BJ (cell line): ENCODE measurements at regions not wholly inside any gene's neighbourhood (a gene's known extent, or its start where the extent isn't known, plus 50 kb on each side); places are given as distances from the start of the nearest gene placed in this dataset.

Source experiments
- CTCF ChIA-PET: fragments of 350-600 bp; formaldehyde crosslinking; extraction: SDS; loops from one replicate; lab custom pipeline; 2021; ENCODE audit warnings: antibody characterized with exemption, inconsistent platforms; lab: Yijun Ruan, JAX
- POLR2A ChIA-PET: fragments of 300-600 bp; sonication (Branson Sonifier 250); formaldehyde crosslinking; extraction: SDS; loops from one replicate; lab custom pipeline; 2021; ENCODE audit warnings: antibody characterized with exemption; lab: Charles Lee
- DNase-seq: peaks from one replicate; pipeline ENCODE4 v3.0.0-alpha.2; 2011; ENCODE audit warnings: low read depth
- H3K27me3 ChIP-seq: 2 replicates; pipeline ENCODE4 v1.6.0; 2011; ENCODE audit warnings: low read length; ENCODE audit not compliant: control insufficient read depth, insufficient read depth
- H3K36me3 ChIP-seq: 2 replicates; pipeline ENCODE4 v1.5.1; 2011; ENCODE audit warnings: low read length; ENCODE audit not compliant: control insufficient read depth, insufficient read depth
- H3K4me3 ChIP-seq: 2 replicates; pipeline ENCODE4 v1.5.1; 2011; ENCODE audit warnings: low read depth, mild to moderate bottlenecking, control low read depth, low read length
- TF ChIP-seq, protein P1 (sequence below): IDR thresholded peaks from 2 replicates; pipeline ENCODE4 v1.5.1; 2011; ENCODE audit warnings: low read depth, mild to moderate bottlenecking, control low read depth, inconsistent platforms, low read length, moderate library complexity; ENCODE audit not compliant: insufficient read depth

DNA sequence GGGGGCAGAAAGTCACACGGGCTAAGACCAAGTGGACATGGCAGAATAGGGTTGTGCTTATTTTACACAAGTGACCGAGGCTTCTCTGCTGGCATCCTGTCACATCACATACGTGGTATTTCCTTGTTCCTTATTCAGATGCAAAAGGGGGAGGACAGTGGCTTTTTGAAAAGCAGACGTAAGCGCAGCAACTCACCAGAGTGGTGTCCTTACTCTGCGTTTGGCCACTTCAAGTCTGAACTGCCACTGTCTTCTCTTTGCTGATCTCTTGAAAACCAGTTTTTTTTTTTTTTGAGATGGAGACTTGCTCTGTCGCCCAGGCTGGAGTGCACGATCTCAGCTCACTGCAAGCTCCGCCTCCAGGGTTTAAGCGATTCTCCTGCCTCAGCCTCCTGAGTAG, 113.2 kb downstream of the SOX2 start:
- Histone ChIP-seq H3K27me3 (no peaks in the 10 kb centered on the region), H3K36me3 (no peaks in the 10 kb centered on the region), H3K4me3 (no peak overlapping the region)
- TF ChIP-seq, protein P1, sequence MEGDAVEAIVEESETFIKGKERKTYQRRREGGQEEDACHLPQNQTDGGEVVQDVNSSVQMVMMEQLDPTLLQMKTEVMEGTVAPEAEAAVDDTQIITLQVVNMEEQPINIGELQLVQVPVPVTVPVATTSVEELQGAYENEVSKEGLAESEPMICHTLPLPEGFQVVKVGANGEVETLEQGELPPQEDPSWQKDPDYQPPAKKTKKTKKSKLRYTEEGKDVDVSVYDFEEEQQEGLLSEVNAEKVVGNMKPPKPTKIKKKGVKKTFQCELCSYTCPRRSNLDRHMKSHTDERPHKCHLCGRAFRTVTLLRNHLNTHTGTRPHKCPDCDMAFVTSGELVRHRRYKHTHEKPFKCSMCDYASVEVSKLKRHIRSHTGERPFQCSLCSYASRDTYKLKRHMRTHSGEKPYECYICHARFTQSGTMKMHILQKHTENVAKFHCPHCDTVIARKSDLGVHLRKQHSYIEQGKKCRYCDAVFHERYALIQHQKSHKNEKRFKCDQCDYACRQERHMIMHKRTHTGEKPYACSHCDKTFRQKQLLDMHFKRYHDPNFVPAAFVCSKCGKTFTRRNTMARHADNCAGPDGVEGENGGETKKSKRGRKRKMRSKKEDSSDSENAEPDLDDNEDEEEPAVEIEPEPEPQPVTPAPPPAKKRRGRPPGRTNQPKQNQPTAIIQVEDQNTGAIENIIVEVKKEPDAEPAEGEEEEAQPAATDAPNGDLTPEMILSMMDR: no peak
- no peak for DNase-seq
- ChIA-PET CTCF (no interaction called here), POLR2A (no interaction called here)

DNA sequence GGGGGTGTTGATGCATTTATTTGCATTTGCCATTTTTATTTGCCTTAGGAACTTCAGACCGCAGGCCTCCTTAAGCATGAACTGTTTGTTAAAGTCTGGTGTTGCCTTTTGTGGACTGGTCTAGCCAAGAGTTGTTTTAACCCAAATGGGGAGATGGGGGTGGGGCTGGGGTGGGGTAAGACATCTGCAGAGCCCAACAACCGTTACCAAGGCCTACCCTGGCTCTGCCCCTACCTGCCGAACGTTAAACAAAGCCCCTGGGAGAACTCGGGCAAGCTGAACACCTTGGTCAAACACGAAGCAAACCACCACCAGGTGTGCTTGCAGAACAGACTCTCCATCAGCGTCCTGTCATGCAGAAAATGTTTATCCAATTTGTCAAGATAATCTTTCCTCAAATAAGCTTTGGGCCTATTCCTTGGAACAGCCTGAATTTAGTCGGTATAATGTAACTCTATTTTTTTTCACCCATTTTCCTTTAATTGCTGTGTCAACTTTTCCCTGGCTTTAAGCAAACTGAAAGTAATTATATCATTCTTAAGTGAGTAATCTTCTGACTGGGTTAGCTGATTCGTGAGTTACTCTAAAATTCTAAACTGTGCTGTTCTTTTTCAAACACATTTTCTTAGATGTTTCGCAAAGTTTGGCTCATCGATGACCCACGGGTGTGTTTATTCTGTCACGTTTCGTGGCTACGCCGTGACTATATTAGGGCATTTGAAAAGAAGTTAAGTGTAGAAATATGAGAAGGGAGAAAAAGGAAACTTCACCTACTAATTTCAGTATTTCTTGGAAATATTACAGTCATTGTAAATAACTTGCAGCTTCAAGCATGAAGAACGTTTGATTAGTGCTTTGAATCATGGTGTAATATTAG, 127.6 kb downstream of the SOX2 start:
- POLR2A ChIA-PET: no interaction called here
- TF ChIP-seq, protein P1: no peak
- CTCF ChIA-PET: no interaction called here
- no peak for DNase-seq
- Histone ChIP-seq H3K27me3 (no peaks in the 10 kb centered on the region), H3K4me3 (no peak overlapping the region), H3K36me3 (no peaks in the 10 kb centered on the region)

DNA sequence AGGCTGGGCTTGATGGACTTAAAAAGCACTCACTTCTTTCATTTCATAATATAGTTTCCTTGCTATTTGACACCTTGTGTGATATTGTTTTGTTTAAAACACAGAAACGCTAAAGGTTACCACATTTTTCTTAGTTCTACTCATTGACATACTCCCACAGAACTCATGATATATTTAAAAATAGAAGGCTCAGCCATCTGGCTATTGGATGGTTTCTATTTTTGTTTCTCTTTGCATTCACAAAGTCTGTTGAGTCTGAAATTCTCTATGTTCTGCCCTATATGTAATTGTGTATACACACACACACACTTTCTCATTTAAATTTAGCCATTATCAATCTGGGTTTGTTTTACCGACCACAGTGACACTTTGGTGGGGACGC, 128.2 kb downstream of the SOX2 start:
- POLR2A ChIA-PET: no interaction called here
- no peak for DNase-seq
- TF ChIP-seq, protein P1: no peak

DNA sequence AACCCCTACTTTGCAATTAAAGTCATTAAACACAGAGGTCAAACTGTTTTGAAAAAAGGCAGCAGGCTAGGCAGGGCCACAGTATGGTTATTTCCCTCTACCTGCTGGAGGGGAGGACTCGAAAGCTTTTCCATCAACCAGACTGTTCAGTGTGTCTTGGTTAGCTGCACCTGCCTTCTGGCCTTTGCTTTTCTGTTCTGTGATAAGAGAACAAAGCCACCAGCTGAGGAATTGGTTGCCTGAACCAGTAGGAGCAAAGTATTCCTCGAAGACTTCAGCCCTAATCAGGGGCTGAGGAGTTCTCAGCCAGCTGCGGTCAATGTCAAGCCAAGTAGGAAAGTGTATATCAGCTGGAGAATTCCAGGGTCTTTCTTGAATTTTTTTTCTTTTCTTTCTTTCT, 132.5 kb downstream of the SOX2 start:
- Histone ChIP-seq H3K27me3 (no peaks in the 10 kb centered on the region), H3K4me3 (no peak overlapping the region), H3K36me3 (no peaks in the 10 kb centered on the region)
- no peak for DNase-seq
- POLR2A ChIA-PET: no interaction called here
- TF ChIP-seq, protein P1: no peak
- CTCF ChIA-PET: no interaction called here

More for the DNA sequence above, 128.2 kb downstream of the SOX2 start:
- CTCF ChIA-PET: no interaction called here
- no peaks in the 10 kb centered on the region for H3K27me3 ChIP-seq
- no peak overlapping the region for H3K4me3 ChIP-seq
- no peaks in the 10 kb centered on the region for H3K36me3 ChIP-seq

DNA sequence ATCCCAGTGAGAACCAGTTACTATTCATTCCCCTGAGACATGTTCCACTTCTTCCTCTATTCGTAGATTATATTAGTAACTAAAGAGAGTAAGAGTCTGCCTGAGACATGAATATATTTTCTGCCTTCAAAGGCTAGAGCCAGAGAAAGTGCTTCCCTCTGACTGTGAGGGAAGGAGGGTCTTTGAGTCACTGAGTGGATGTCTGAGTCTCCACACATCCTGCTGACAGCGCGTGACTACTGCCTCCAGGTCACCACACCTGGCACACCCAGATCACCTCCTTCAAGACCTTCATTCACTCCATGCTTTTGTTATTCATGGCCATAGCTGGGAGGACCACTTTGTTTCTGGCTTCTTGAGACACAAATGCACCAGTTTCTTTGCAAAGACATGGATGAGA, 135.6 kb downstream of the SOX2 start:
- no peaks in the 10 kb centered on the region for H3K27me3 ChIP-seq
- H3K36me3 ChIP-seq: no peaks in the 10 kb centered on the region
- ChIA-PET CTCF (no interaction called here), POLR2A (no interaction called here)
- no peak for DNase-seq
- TF ChIP-seq, protein P1: no peak
- H3K4me3 ChIP-seq: no peak overlapping the region
